Lung (tissue), 11 donors: ENCODE measurements at regions not wholly inside any gene's neighbourhood (a gene's known extent, or its start where the extent isn't known, plus 50 kb on each side); places are given as distances from the start of the nearest gene placed in this dataset.

Source experiments
- ATAC-seq: fragments of 200-7000 bp; cut with Tn5 transposase; one replicate; pipeline ENCODE4 v1.9.1; 2020; ENCODE audit warnings: moderate number of reproducible peaks; ENCODE audit not compliant: insufficient read depth, low FRiP score
- DNase-seq, 3 donors: peaks; one replicate each; pipeline ENCODE4 v3.0.0-alpha.2; 2013 to 2017
- H3K27ac ChIP-seq, 2 donors: one replicate each; pipeline ENCODE4 v1.5.1; 2013; ENCODE audit warnings: mild to moderate bottlenecking in 2 of 2, moderate library complexity in 2 of 2, control low read depth in 1 of 2, inconsistent platforms in 1 of 2, low read depth in 1 of 2, low read length in 1 of 2
- H3K27me3 ChIP-seq, 3 donors: one replicate each; pipeline ENCODE4 v1.5.1; 2013; ENCODE audit warnings: low read length in 2 of 3; ENCODE audit not compliant: control insufficient read depth in 3 of 3, insufficient read depth in 3 of 3
- H3K36me3 ChIP-seq, 4 donors: one replicate each; pipeline ENCODE4 v1.5.1; 2013; ENCODE audit warnings: low read length in 4 of 4, mild to moderate bottlenecking in 1 of 4, moderate library complexity in 1 of 4; ENCODE audit not compliant: control insufficient read depth in 4 of 4, insufficient read depth in 4 of 4
- H3K4me1 ChIP-seq, 5 donors: one replicate each; pipeline ENCODE4 v1.5.1; 2013; ENCODE audit warnings: low read length in 5 of 5, mild to moderate bottlenecking in 2 of 5, moderate library complexity in 1 of 5; ENCODE audit not compliant: control insufficient read depth in 5 of 5, insufficient read depth in 5 of 5
- H3K4me3 ChIP-seq: one replicate; pipeline ENCODE4 v1.5.1; 2013; ENCODE audit warnings: mild to moderate bottlenecking, control low read depth, moderate library complexity
- H3K9ac ChIP-seq, 2 donors: one replicate each; pipeline ENCODE4 v1.5.1; 2013; ENCODE audit warnings: low read length in 2 of 2, control low read depth in 1 of 2; ENCODE audit not compliant: insufficient read depth in 1 of 2
- H3K9me3 ChIP-seq, 4 donors: one replicate each; pipeline ENCODE4 v1.5.1; 2013; ENCODE audit warnings: low read length in 3 of 4, mild to moderate bottlenecking in 1 of 4, moderate library complexity in 1 of 4; ENCODE audit not compliant: control insufficient read depth in 4 of 4, insufficient read depth in 3 of 4
- CTCF ChIP-seq: IDR thresholded peaks from 2 replicates; pipeline ENCODE4 v1.5.1; 2012; ENCODE audit warnings: mild to moderate bottlenecking; ENCODE audit errors: control extremely low read depth, extremely low read depth
- WGBS, 2 donors: extraction: QIAGEN DNeasy Blood & Tissue Kit; methylation state at CpG; one replicate each; pipeline ENCODE4 v1.1.7; 2013; 5-methylcytosine and 5-hydroxymethylcytosine counted together
- donor health status: control.
- donor health status: control.
- donor health status: Bipolar disorder and iron deficiency.
- donor health status: healthy.
- donor health status: DM: yes; HTN: yes; CAD: no.

- Histone ChIP-seq H3K9me3 (peaks cover 2 to 10% (median 8%) of the 10 kb centered on the region in 4 donors), H3K9ac (no peak overlapping the region), H3K27ac (no peak overlapping the region), H3K4me1 (no peaks in the 10 kb centered on the region), H3K36me3 (no peaks in the 10 kb centered on the region), H3K27me3 (no peaks in the 10 kb centered on the region), H3K4me3 (no peak overlapping the region)
- WGBS, 2 donors, result 82 to 87% methylated on average over 9 of the region's 9 CpGs
- ATAC-seq (no peak), DNase-seq (no peak)
- TF ChIP-seq CTCF, result no peak
Measured at GRCh38 chr10:108244443-108245228, 1080.1 kb upstream of the SORCS1 start.

- H3K4me1 ChIP-seq, result no peaks in the 10 kb centered on the region
- DNase-seq, result no peak
- no peak overlapping the region for H3K9ac ChIP-seq
- peaks cover 2 to 9% (median 7%) of the 10 kb centered on the region in 4 donors for H3K9me3 ChIP-seq
- 63 to 87% methylated on average over 1 of the region's 1 CpG for WGBS, 2 donors
- H3K36me3 ChIP-seq, result no peaks in the 10 kb centered on the region
- no peaks in the 10 kb centered on the region for H3K27me3 ChIP-seq
- no peak overlapping the region for H3K27ac ChIP-seq
- TF ChIP-seq CTCF, result no peak
- no peak overlapping the region for H3K4me3 ChIP-seq
- ATAC-seq, result no peak
Measured at GRCh38 chr10:108241166-108241565, 1076.7 kb upstream of the SORCS1 start.

GRCh38 chr10:108238261-108238660, 1073.8 kb upstream of the SORCS1 start:
- Histone ChIP-seq H3K9me3 (no peaks in the 10 kb centered on the region), H3K27ac (no peak overlapping the region), H3K36me3 (no peaks in the 10 kb centered on the region), H3K4me1 (peaks cover 0 to 2% (median 0%) of the 10 kb centered on the region in 5 donors), H3K27me3 (no peaks in the 10 kb centered on the region), H3K4me3 (no peak overlapping the region), H3K9ac (no peak overlapping the region)
- DNase-seq, result no peak
- TF ChIP-seq CTCF, result no peak
- no peak for ATAC-seq
- 43 to 61% methylated on average over 1 of the region's 1 CpG for WGBS, 2 donors
